Transverse colon (tissue), 4 donors: ENCODE measurements at regions not wholly inside any gene's neighbourhood (a gene's known extent, or its start where the extent isn't known, plus 50 kb on each side); places are given as distances from the start of the nearest gene placed in this dataset.

Experiments
- POLR2AphosphoS5 ChIP-seq, 3 donors: sonication (generic); formaldehyde crosslinking; IDR thresholded peaks; one replicate each; pipeline ENCODE4 v1.6.1; 2016; ENCODE audit warnings: antibody characterized with exemption in 3 of 3
- TF ChIP-seq, protein P1 (sequence below), 5 experiments: fragments of 200-600 bp in 3 of 5; fragments of 450-650 bp in 2 of 5; sonication (generic) in 3 of 5; IDR thresholded peaks; 1 replicate in 2 of 5; 2 replicates in 3 of 5; pipeline ENCODE4 v1.5.1; 2016 to 2017; ENCODE audit warnings: antibody characterized with exemption in 5 of 5, inconsistent platforms in 3 of 5, mild to moderate bottlenecking in 2 of 5, moderate library complexity in 1 of 5

DNA sequence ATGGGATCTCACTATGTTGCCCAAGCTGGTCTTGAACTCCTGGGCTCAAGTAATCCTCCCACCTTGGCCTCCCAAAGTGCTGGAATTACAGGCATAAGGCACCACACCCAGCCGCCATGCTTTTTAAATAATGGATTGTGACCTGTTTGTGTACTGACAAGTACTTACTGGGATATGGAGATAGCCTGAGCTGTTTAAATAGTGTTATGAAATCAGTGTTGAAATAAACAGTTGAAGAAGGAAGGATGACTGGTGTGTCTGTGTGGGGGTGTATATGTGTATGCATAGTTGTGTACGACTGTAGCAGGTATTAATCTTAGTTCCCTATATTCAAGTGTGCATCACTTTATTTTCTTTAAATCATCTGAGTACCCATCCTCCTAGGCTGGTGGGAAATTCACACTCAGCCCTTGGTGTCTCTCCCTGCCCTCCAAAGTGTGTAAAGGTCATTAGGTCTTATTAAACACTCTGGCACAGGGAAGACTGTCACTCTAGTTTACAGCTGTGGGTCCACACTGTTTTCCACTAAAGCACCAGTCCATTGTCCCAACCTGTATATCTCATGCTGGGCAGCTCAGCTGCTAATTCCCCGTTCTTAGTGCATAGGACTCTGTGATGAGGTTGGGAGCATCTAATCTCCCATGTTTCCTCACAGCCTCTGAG is 91.0 kb downstream of the SNX18 start:
- no peak for TF ChIP-seq POLR2AphosphoS5 (IDR thresholded peaks at IDR 0.05)
- TF ChIP-seq, protein P1, sequence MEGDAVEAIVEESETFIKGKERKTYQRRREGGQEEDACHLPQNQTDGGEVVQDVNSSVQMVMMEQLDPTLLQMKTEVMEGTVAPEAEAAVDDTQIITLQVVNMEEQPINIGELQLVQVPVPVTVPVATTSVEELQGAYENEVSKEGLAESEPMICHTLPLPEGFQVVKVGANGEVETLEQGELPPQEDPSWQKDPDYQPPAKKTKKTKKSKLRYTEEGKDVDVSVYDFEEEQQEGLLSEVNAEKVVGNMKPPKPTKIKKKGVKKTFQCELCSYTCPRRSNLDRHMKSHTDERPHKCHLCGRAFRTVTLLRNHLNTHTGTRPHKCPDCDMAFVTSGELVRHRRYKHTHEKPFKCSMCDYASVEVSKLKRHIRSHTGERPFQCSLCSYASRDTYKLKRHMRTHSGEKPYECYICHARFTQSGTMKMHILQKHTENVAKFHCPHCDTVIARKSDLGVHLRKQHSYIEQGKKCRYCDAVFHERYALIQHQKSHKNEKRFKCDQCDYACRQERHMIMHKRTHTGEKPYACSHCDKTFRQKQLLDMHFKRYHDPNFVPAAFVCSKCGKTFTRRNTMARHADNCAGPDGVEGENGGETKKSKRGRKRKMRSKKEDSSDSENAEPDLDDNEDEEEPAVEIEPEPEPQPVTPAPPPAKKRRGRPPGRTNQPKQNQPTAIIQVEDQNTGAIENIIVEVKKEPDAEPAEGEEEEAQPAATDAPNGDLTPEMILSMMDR (IDR thresholded peaks at IDR 0.05), result no peak
